SK-N-SH treated with all-trans-retinoic acid at 6 μM for 48 hours (cell line): ENCODE measurements at regions not wholly inside any gene's neighbourhood (a gene's known extent, or its start where the extent isn't known, plus 50 kb on each side); places are given as distances from the start of the nearest gene placed in this dataset.

ENCODE experiments used
- ATAC-seq: fragments of 200-7000 bp; cut with Tn5 transposase; 3 replicates; pipeline ENCODE4 v1.9.1; 2020; ENCODE audit warnings: mild to moderate bottlenecking, moderate library complexity
- ARNTL ChIP-seq: fragments of 450-650 bp; formaldehyde crosslinking; IDR thresholded peaks from 2 replicates; pipeline ENCODE4 v1.5.0; 2020; ENCODE audit warnings: low read depth, mild to moderate bottlenecking, moderate library complexity, borderline replicate concordance
- BACH2 ChIP-seq: fragments of 250-450 bp; sonication (Bioruptor Pico); IDR thresholded peaks from 2 replicates; pipeline ENCODE4 v1.9.0; 2021; ENCODE audit warnings: mild to moderate bottlenecking, borderline replicate concordance
- CREB5 ChIP-seq: fragments of 250-450 bp; sonication (Bioruptor Pico); IDR thresholded peaks from 2 replicates; pipeline ENCODE4 v1.5.1; 2020; ENCODE audit warnings: low read depth, mild to moderate bottlenecking, moderate library complexity
- CSDC2 ChIP-seq: fragments of 250-450 bp; sonication (Bioruptor Pico); IDR thresholded peaks from 2 replicates; pipeline ENCODE4 v1.5.0; 2020; ENCODE audit warnings: mild to moderate bottlenecking, moderate library complexity
- GLIS3 ChIP-seq: fragments of 250-450 bp; sonication (Bioruptor Pico); IDR thresholded peaks from 2 replicates; pipeline ENCODE4 v1.5.0; 2020; ENCODE audit warnings: mild to moderate bottlenecking, moderate library complexity
- ISL1 ChIP-seq: fragments of 250-450 bp; sonication (Bioruptor Pico); IDR thresholded peaks from 2 replicates; pipeline ENCODE4 v2.1.2; 2022; ENCODE audit warnings: mild to moderate bottlenecking, moderate library complexity
- OSR1 ChIP-seq: fragments of 250-450 bp; sonication (Bioruptor Pico); IDR thresholded peaks from 2 replicates; pipeline ENCODE4 v1.8.0; 2022; ENCODE audit warnings: moderate library complexity, mild to moderate bottlenecking, inconsistent platforms
- PPARA ChIP-seq: fragments of 250-450 bp; sonication (Bioruptor Pico); IDR thresholded peaks from 2 replicates; pipeline ENCODE4 v1.5.0; 2020; ENCODE audit warnings: mild to moderate bottlenecking, borderline replicate concordance
- RARB ChIP-seq: fragments of 250-450 bp; sonication (Bioruptor Pico); IDR thresholded peaks from 2 replicates; pipeline ENCODE4 v1.8.0; 2021; ENCODE audit warnings: mild to moderate bottlenecking, moderate library complexity
- SNAI2 ChIP-seq: fragments of 250-450 bp; sonication (Bioruptor Pico); IDR thresholded peaks from 2 replicates; pipeline ENCODE4 v1.5.0; 2020; ENCODE audit warnings: mild to moderate bottlenecking, moderate library complexity
- TCF4 ChIP-seq: fragments of 250-450 bp; sonication (Bioruptor Pico); IDR thresholded peaks from 2 replicates; pipeline ENCODE4 v1.8.0; 2021; ENCODE audit warnings: mild to moderate bottlenecking, moderate library complexity, borderline replicate concordance
- TOX ChIP-seq: fragments of 250-450 bp; sonication (Bioruptor Pico); IDR thresholded peaks from 2 replicates; pipeline ENCODE4 v1.8.0; 2021; ENCODE audit warnings: mild to moderate bottlenecking, moderate library complexity, borderline replicate concordance
- TSHZ2 ChIP-seq: fragments of 250-450 bp; sonication (Bioruptor Pico); IDR thresholded peaks from 2 replicates; pipeline ENCODE4 v1.5.0; 2020; ENCODE audit warnings: mild to moderate bottlenecking, moderate library complexity
- ZC3H10 ChIP-seq: fragments of 250-450 bp; sonication (Bioruptor Pico); IDR thresholded peaks from 2 replicates; pipeline ENCODE4 v1.5.1; 2021; ENCODE audit warnings: mild to moderate bottlenecking, moderate library complexity
- ZFP3 ChIP-seq: fragments of 250-450 bp; sonication (Bioruptor Pico); IDR thresholded peaks from 2 replicates; pipeline ENCODE4 v1.5.0; 2020; ENCODE audit warnings: mild to moderate bottlenecking, moderate library complexity
- ZFP30 ChIP-seq: fragments of 450-650 bp; formaldehyde crosslinking; IDR thresholded peaks from 2 replicates; pipeline ENCODE4 v1.5.0; 2022; ENCODE audit warnings: mild to moderate bottlenecking, moderate library complexity
- ZNF565 ChIP-seq: fragments of 450-650 bp; formaldehyde crosslinking; conservative IDR thresholded peaks from 2 replicates; pipeline ENCODE4 v1.5.0; 2020; ENCODE audit warnings: low read depth, mild to moderate bottlenecking, moderate library complexity
- ZNF70 ChIP-seq: fragments of 450-650 bp; formaldehyde crosslinking; IDR thresholded peaks from 2 replicates; pipeline ENCODE4 v1.5.0; 2020; ENCODE audit warnings: mild to moderate bottlenecking, moderate library complexity
- ZNF8 ChIP-seq: fragments of 450-650 bp; formaldehyde crosslinking; IDR thresholded peaks from 2 replicates; pipeline ENCODE4 v1.5.0; 2020; ENCODE audit warnings: mild to moderate bottlenecking, moderate library complexity
- TF ChIP-seq, protein P1 (sequence below): fragments of 250-450 bp; sonication (Bioruptor Pico); IDR thresholded peaks from 2 replicates; pipeline ENCODE4 v1.8.0; 2021; ENCODE audit warnings: low read depth, mild to moderate bottlenecking, moderate library complexity, borderline replicate concordance
- TF ChIP-seq, protein P2 (sequence below): fragments of 250-450 bp; sonication (Bioruptor Pico); IDR thresholded peaks from 2 replicates; pipeline ENCODE4 v1.8.0; 2020; ENCODE audit warnings: mild to moderate bottlenecking, moderate library complexity, borderline replicate concordance
- TF ChIP-seq, protein P3 (sequence below): fragments of 250-450 bp; sonication (Bioruptor Pico); IDR thresholded peaks from 2 replicates; pipeline ENCODE4 v1.5.1; 2021; ENCODE audit warnings: mild to moderate bottlenecking, moderate library complexity

DNA sequence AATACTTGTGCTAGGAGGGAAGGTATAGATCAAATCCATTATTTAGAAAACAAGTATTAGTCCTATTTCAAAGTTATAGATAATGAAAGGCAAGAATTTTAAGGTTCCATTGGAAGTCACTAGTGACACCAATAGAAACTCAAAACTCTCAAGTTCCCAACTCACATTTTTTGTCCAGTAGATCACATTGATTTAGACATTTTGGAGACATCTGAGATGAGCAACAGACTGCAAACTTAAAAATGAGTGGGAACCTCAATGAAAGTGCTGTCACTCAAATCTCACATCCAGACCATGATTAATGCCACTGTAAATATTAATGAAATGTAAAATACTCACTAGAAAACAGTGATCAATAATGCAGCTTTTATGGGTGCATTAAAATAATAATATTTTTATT lies 405.0 kb downstream of the ENC1 start (continued):
- TF ChIP-seq ZNF565 (CRISPR knock-in tag): no peak
- TF ChIP-seq, protein P1, sequence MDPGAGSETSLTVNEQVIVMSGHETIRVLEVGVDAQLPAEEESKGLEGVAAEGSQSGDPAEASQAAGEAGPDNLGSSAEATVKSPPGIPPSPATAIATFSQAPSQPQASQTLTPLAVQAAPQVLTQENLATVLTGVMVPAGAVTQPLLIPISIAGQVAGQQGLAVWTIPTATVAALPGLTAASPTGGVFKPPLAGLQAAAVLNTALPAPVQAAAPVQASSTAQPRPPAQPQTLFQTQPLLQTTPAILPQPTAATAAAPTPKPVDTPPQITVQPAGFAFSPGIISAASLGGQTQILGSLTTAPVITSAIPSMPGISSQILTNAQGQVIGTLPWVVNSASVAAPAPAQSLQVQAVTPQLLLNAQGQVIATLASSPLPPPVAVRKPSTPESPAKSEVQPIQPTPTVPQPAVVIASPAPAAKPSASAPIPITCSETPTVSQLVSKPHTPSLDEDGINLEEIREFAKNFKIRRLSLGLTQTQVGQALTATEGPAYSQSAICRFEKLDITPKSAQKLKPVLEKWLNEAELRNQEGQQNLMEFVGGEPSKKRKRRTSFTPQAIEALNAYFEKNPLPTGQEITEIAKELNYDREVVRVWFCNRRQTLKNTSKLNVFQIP: no peak

DNA sequence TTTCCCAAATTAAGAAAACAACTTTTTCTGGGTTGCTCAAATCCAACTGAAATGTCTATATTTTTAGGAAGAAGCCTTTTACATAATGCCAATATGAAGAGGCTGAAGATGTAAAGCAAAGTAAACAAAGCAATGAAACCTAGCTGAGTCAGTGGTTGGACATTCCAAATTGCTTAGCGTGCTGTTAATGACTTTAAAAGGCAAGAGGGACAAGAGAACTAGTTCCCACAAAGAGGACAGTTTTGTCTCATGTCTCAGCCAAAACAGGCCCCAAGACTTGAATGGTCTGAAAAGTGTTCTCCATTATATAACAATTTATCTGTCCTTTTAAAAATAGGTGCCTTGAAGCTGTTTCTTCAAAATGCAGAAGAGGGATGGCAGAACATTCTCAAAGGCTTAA lies 407.0 kb downstream of the ENC1 start:
- TF ChIP-seq GLIS3 (CRISPR knock-in tag) (no peak), ZFP3 (no peak), ZC3H10 (no peak), ZNF8 (CRISPR knock-in tag) (no peak), CREB5 (CRISPR knock-in tag) (no peak), TCF4 (CRISPR knock-in tag) (no peak), PPARA (CRISPR knock-in tag) (no peak), CSDC2 (CRISPR knock-in tag) (no peak), ISL1 (CRISPR knock-in tag) (no peak), ZNF70 (CRISPR knock-in tag) (no peak), ARNTL (CRISPR knock-in tag) (no peak), SNAI2 (CRISPR knock-in tag) (no peak), BACH2 (no peak), ZFP30 (CRISPR knock-in tag) (no peak), RARB (no peak), TOX (CRISPR knock-in tag) (no peak), OSR1 (no peak)
- TF ChIP-seq, protein P2, sequence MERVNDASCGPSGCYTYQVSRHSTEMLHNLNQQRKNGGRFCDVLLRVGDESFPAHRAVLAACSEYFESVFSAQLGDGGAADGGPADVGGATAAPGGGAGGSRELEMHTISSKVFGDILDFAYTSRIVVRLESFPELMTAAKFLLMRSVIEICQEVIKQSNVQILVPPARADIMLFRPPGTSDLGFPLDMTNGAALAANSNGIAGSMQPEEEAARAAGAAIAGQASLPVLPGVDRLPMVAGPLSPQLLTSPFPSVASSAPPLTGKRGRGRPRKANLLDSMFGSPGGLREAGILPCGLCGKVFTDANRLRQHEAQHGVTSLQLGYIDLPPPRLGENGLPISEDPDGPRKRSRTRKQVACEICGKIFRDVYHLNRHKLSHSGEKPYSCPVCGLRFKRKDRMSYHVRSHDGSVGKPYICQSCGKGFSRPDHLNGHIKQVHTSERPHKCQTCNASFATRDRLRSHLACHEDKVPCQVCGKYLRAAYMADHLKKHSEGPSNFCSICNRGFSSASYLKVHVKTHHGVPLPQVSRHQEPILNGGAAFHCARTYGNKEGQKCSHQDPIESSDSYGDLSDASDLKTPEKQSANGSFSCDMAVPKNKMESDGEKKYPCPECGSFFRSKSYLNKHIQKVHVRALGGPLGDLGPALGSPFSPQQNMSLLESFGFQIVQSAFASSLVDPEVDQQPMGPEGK: no peak
- TF ChIP-seq, protein P3, sequence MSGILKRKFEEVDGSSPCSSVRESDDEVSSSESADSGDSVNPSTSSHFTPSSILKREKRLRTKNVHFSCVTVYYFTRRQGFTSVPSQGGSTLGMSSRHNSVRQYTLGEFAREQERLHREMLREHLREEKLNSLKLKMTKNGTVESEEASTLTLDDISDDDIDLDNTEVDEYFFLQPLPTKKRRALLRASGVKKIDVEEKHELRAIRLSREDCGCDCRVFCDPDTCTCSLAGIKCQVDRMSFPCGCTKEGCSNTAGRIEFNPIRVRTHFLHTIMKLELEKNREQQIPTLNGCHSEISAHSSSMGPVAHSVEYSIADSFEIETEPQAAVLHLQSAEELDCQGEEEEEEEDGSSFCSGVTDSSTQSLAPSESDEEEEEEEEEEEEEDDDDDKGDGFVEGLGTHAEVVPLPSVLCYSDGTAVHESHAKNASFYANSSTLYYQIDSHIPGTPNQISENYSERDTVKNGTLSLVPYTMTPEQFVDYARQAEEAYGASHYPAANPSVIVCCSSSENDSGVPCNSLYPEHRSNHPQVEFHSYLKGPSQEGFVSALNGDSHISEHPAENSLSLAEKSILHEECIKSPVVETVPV (CRISPR knock-in tag): no peak
- no peak for ATAC-seq

GRCh38 chr5:74233091-74233490 lies 407.4 kb downstream of the ENC1 start:
- no peak for ATAC-seq

More at GRCh38 chr5:74233091-74233490, 407.4 kb downstream of the ENC1 start:
- TF ChIP-seq GLIS3 (CRISPR knock-in tag) (no peak), TSHZ2 (CRISPR knock-in tag) (no peak)
